PFSK-1 (cell line): ENCODE measurements at regions not wholly inside any gene's neighbourhood (a gene's known extent, or its start where the extent isn't known, plus 50 kb on each side); places are given as distances from the start of the nearest gene placed in this dataset.

Experiments used
- FOXP2 ChIP-seq: optimal IDR thresholded peaks from 2 replicates; pipeline ENCODE3; 2011; ENCODE audit warnings: borderline replicate concordance, control low read depth, inconsistent platforms; ENCODE audit not compliant: insufficient read depth; ENCODE audit errors: extremely low read length, extremely low read depth
- POLR2AphosphoS5 ChIP-seq: IDR thresholded peaks from 2 replicates; pipeline ENCODE4 v1.6.1; 2012; ENCODE audit warnings: low read depth, mild to moderate bottlenecking, control low read depth, low read length, moderate library complexity
- REST ChIP-seq, 2 experiments: IDR thresholded peaks; 2 replicates each; pipeline versions ENCODE4 v1.6.1 to v1.8.0; 2011 to 2012; ENCODE audit warnings: low read depth in 2 of 2, low read length in 2 of 2, control low read depth in 1 of 2, inconsistent platforms in 1 of 2, mild to moderate bottlenecking in 1 of 2, moderate library complexity in 1 of 2; ENCODE audit not compliant: insufficient read depth in 1 of 2
- SIN3A ChIP-seq: IDR thresholded peaks from 2 replicates; pipeline ENCODE4 v1.6.1; 2012; ENCODE audit warnings: mild to moderate bottlenecking, low read length, moderate library complexity, borderline replicate concordance; ENCODE audit not compliant: insufficient read depth
- TAF1 ChIP-seq: IDR thresholded peaks from 2 replicates; pipeline ENCODE4 v1.6.1; 2012; ENCODE audit warnings: low read length, control low read depth, borderline replicate concordance; ENCODE audit not compliant: insufficient read depth

DNA sequence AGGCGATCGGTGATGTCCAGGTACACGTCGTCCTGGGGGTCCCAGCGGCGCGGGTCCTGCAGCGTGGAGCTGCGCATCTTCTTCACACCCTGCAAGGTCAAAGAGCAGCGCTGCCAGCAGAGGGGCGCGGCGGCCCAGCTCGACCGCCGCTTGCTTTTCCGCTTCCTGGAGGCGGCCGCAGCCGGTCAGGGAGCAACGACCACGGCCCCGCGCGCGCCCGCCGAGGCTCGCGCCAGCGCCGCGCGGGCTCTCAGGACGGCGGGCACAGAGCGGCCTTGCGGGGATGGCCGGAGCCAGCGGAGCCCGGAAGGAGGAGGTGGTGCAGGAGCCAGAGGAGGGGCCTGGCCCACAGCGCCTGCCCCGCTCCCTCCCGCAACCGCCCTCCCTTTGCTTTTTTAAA is 76.4 kb upstream of the CDC14C start:
- no peak for TF ChIP-seq TAF1
- no peak for TF ChIP-seq SIN3A
- TF ChIP-seq FOXP2: no peak
- no peak for TF ChIP-seq REST (IDR thresholded peaks at IDR 0.05; ENCODE audit: insufficient read depth in 1 of 2, low read depth in 2 of 2, low read length in 2 of 2)
- no peak for TF ChIP-seq POLR2AphosphoS5

DNA sequence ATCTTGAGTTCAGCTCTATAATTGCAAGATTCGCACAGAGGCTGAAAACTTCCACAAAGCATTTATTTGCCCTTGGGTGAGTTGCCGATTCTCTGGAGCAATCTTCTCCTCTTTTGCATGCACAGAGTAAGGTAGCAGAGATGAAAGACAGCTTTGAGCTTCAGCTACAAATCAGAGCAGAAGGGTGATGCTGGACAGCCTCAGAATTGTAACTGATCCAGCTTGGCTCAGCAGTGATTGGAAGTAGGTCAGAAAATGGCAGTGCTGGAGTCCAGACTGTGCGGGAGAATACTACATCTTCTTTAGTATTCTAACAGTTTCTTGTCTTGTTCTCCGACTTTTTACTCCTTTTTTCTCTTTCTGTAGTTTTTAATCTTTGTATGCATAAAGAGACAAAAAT is 55.4 kb upstream of the CDC14C start:
- TF ChIP-seq REST (IDR thresholded peaks at IDR 0.05; ENCODE audit: insufficient read depth in 1 of 2, low read depth in 2 of 2, low read length in 2 of 2) (no peak), FOXP2 (no peak), TAF1 (no peak), SIN3A (no peak), POLR2AphosphoS5 (no peak)

DNA sequence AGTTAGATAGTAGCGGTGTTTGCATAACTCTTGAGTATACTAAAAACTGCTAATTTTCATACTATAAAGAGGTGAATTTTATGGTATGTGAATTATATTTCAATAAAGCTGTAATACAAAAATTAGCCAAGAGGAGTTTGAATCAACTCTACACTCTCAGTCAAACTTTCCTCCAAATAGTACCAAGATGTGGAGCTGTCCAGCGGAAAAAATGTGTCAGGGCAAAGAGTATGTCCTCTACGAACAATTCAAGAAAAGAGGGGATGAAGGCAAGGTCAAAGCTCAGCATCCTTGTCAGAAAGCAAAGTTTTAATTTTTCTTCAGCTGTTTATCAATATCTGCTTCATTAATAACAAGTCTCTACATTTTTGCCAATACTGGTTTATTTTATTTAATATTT is 51.8 kb upstream of the CDC14C start:
- TF ChIP-seq SIN3A (no peak), REST (IDR thresholded peaks at IDR 0.05; ENCODE audit: insufficient read depth in 1 of 2, low read depth in 2 of 2, low read length in 2 of 2) (peak; percentile 45 to 83; a peak in 2 of 4 replicates), POLR2AphosphoS5 (no peak)
